Pancreas (tissue), 10 donors: ENCODE measurements at regions not wholly inside any gene's neighbourhood (a gene's known extent, or its start where the extent isn't known, plus 50 kb on each side); places are given as distances from the start of the nearest gene placed in this dataset.

ENCODE experiments used
- ATAC-seq, 4 donors: fragments of 200-7000 bp; cut with Tn5 transposase; one replicate each; pipeline versions ENCODE4 v1.8.0 to v1.9.1; 2020; ENCODE audit warnings: mild to moderate bottlenecking in 4 of 4, moderate library complexity in 4 of 4
- DNase-seq, 6 donors: peaks; one replicate each; pipeline ENCODE4 v3.0.0-alpha.2; 2020
- FAIRE-seq: peaks from 2 replicates; lab custom pipeline; 2012; peaks lifted over from hg19 to GRCh38; lab: Jason Lieb, UNC
- H3K27ac ChIP-seq, 4 donors: fragments of 200-600 bp; sonication (generic); 1 replicate in 3 of 4; 2 replicates in 1 of 4; pipeline versions ENCODE4 v1.5.0 to v1.8.0; 2020
- H3K27me3 ChIP-seq, 4 donors: fragments of 200-600 bp; one replicate each; pipeline ENCODE4 v1.8.0; 2021
- H3K36me3 ChIP-seq, 3 donors: fragments of 200-600 bp; sonication (generic) in 1 of 3; one replicate each; pipeline versions ENCODE4 v1.5.0 to v1.8.0; 2020 to 2021
- H3K4me1 ChIP-seq, 3 donors: fragments of 200-600 bp; one replicate each; pipeline ENCODE4 v1.8.0; 2021
- H3K4me3 ChIP-seq, 4 donors: fragments of 200-600 bp; sonication (generic) in 2 of 4; one replicate each; pipeline versions ENCODE4 v1.5.0 to v1.8.0; 2020 to 2021
- H3K9me3 ChIP-seq, 4 donors: fragments of 200-600 bp; one replicate each; pipeline ENCODE4 v1.8.0; 2021
- WGBS, 2 donors: extraction: QIAGEN DNeasy Blood & Tissue Kit; methylation state at CpG; one replicate each; pipeline ENCODE4 v1.1.7; 2013; 5-methylcytosine and 5-hydroxymethylcytosine counted together
- intact Hi-C, 3 donors: fragments of 100-400 bp; cut with DNase I; formaldehyde crosslinking; loops; one replicate each; pipeline versions ENCODE4 v1.11.1 to v1.14.2; 2022
- TF ChIP-seq, protein P1 (sequence below), 4 donors: fragments of 200-600 bp; sonication (generic) in 3 of 4; IDR thresholded peaks; one replicate each; pipeline versions ENCODE4 v1.5.0 to v1.8.0; 2021; ENCODE audit warnings: antibody characterized with exemption in 4 of 4
- donor health status: healthy with polysubstance abuse.
- donor health status: DM: no; HTN: no; CAD: no; lungs with moderate emphysema.
- donor health status: DM: no; HTN: no; CAD: no.
- donor health status: control.
- donor health status: control.
- donor health status: Bipolar disorder and iron deficiency.
- donor health status: DM: yes; HTN: yes; CAD: no.
- donor health status: DM: no; HTN: no; CAD: no.
- donor health status: DM: no; HTN: no; CAD: no.
- donor health status: DM: yes; HTN: yes; CAD: no.

DNA sequence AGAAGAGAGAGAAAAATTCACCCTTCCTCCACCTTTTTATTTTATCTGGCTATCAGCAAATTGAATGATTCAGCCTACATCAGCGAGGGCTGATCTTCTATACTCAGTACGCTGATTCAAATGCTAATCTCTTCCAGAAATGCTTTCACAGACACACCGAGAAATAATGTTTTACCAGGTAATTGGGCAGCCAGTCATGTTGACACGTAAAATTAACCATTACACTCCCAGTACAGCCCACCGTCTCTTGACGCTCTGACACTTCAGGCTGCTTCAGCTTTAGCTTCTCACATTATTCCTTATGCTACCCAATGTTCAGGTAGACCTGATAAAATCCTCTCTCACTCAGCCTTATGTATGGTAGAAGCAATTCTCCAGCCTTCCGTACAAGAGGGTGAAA is 835.2 kb upstream of the PCDH10 start:
- Histone ChIP-seq H3K27ac (no peak overlapping the region), H3K27me3 (no peaks in the 10 kb centered on the region), H3K36me3 (no peaks in the 10 kb centered on the region), H3K4me3 (no peak overlapping the region), H3K4me1 (no peaks in the 10 kb centered on the region), H3K9me3 (no peaks in the 10 kb centered on the region)
- ATAC-seq (no peak), FAIRE-seq (no peak), DNase-seq (no peak)
- TF ChIP-seq, protein P1, sequence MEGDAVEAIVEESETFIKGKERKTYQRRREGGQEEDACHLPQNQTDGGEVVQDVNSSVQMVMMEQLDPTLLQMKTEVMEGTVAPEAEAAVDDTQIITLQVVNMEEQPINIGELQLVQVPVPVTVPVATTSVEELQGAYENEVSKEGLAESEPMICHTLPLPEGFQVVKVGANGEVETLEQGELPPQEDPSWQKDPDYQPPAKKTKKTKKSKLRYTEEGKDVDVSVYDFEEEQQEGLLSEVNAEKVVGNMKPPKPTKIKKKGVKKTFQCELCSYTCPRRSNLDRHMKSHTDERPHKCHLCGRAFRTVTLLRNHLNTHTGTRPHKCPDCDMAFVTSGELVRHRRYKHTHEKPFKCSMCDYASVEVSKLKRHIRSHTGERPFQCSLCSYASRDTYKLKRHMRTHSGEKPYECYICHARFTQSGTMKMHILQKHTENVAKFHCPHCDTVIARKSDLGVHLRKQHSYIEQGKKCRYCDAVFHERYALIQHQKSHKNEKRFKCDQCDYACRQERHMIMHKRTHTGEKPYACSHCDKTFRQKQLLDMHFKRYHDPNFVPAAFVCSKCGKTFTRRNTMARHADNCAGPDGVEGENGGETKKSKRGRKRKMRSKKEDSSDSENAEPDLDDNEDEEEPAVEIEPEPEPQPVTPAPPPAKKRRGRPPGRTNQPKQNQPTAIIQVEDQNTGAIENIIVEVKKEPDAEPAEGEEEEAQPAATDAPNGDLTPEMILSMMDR (IDR thresholded peaks at IDR 0.05): no peak
- intact Hi-C loops: no loop called here
- WGBS, 2 donors: 31 to 43% methylated on average over 7 of the region's 7 CpGs

DNA sequence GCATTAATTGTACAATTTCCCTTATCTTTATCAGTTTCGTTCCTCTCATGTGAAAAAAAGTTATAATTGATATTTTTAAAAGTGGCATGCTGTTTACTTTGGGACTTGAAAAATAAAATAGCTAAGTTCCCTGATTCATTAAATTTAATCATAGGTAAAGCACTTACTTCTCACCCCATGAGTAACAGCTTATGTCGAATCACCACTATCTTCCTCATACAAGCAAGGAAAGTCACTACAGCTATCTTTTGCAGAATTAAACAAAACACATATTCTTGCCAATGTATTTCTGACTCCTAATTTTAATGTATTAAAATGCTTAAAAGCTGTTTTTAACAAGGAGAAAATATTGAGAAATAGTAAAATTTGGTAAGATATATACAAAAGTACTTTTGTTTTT is 832.4 kb upstream of the PCDH10 start:
- no peak overlapping the region for H3K27ac ChIP-seq
- TF ChIP-seq, protein P1 (IDR thresholded peaks at IDR 0.05): no peak
- no peaks in the 10 kb centered on the region for H3K4me1 ChIP-seq
- no peak overlapping the region for H3K4me3 ChIP-seq
- H3K36me3 ChIP-seq: no peaks in the 10 kb centered on the region
- FAIRE-seq (no peak), ATAC-seq (no peak), DNase-seq (no peak)
- 60 to 63% methylated on average over 2 of the region's 2 CpGs for WGBS, 2 donors
- H3K9me3 ChIP-seq: no peaks in the 10 kb centered on the region
- no peaks in the 10 kb centered on the region for H3K27me3 ChIP-seq
- intact Hi-C loops: no loop called here

DNA sequence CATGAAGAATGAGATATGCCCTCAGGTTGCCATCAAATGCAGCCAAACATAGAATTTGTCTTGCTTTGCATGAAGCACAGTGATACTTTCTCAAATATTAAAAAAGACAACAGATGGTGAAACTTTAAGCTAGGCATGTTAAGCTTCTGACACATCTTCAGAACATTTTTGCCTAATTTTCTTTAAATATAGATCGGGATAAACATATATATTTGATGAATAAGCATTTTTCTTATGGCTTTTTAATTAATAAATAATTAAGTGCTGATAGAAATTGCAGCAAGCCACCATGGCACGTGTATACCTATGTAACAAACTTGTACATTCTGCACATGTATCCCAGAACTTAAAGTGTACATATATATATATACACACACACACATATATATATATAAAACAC is 831.2 kb upstream of the PCDH10 start:
- FAIRE-seq: no peak
- ATAC-seq: no peak
- no peaks in the 10 kb centered on the region for H3K9me3 ChIP-seq
- TF ChIP-seq, protein P1 (IDR thresholded peaks at IDR 0.05): no peak
- H3K36me3 ChIP-seq: no peaks in the 10 kb centered on the region
- no peak for DNase-seq
- H3K4me1 ChIP-seq: no peaks in the 10 kb centered on the region
- no peak overlapping the region for H3K4me3 ChIP-seq
- intact Hi-C loops: no loop called here
- no peaks in the 10 kb centered on the region for H3K27me3 ChIP-seq
- no peak overlapping the region for H3K27ac ChIP-seq
- WGBS, 2 donors: 57 to 63% methylated on average over 2 of the region's 2 CpGs

DNA sequence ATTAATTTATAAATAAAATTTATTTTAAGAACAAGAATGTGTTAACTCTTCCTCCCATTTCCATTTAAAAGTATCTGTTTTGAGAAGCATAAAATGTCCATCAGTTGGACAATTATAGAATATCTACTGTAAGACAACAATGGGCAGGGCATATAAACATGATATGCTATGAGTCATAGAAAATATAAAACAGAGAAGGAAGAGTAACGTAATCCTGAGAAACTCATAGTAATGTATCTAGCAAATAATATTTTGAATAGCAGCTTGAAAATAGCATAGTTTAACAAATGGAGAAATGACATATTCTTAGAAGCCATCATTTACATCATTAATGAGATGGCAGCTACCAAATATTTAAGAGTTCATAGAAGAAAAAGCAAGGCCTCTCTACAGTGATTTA is 820.3 kb upstream of the PCDH10 start:
- no peaks in the 10 kb centered on the region for H3K36me3 ChIP-seq
- DNase-seq (no peak), ATAC-seq (no peak), FAIRE-seq (peak; percentile 13)
- H3K27ac ChIP-seq: no peak overlapping the region
- 36 to 52% methylated on average over 1 of the region's 1 CpG for WGBS, 2 donors
- intact Hi-C loops: no loop called here
- TF ChIP-seq, protein P1 (IDR thresholded peaks at IDR 0.05): no peak
- H3K4me1 ChIP-seq: no peaks in the 10 kb centered on the region
- no peaks in the 10 kb centered on the region for H3K27me3 ChIP-seq
- no peak overlapping the region for H3K4me3 ChIP-seq
- H3K9me3 ChIP-seq: no peaks in the 10 kb centered on the region

DNA sequence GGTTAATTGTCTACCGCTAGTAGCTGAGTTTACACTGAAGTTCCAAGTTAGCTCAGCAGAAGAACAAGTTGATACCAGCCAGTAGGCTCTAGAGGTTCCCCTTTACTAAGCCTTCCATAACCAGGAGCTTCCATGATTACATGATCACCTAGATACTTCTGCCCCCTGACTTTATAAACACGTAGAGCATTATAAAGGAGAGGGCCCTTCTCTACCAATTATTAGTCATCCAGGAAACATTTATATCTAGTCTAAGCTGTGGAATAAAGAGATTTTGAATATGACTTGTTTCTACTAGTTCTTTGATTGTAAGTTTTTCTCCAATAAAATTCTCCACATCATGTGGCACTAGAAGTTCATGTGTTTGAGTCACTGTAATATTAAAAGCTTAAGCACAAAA is 818.1 kb upstream of the PCDH10 start:
- FAIRE-seq (no peak), DNase-seq (no peak), ATAC-seq (no peak)
- TF ChIP-seq, protein P1 (IDR thresholded peaks at IDR 0.05): no peak
- Histone ChIP-seq H3K36me3 (no peaks in the 10 kb centered on the region), H3K27me3 (no peaks in the 10 kb centered on the region), H3K4me3 (no peak overlapping the region), H3K9me3 (no peaks in the 10 kb centered on the region), H3K27ac (no peak overlapping the region), H3K4me1 (no peaks in the 10 kb centered on the region)
- 71 to 81% methylated on average over 2 of the region's 2 CpGs for WGBS, 2 donors
- intact Hi-C loops: no loop called here
